ENCODE measurements at regions not wholly inside any gene's neighbourhood (a gene's known extent, or its start where the extent isn't known, plus 50 kb on each side); places are given as distances from the start of the nearest gene placed in this dataset.

- intact Hi-C loops (cut with DNase I), result loop anchor here (10.0 kb wide), 1 partner anchor 375 kb away; no protein-coding TSS in a partner anchor
- no peak for DNase-seq
- no peak for TF ChIP-seq CTCF (IDR thresholded peaks at IDR 0.05; ENCODE audit: borderline replicate concordance, extremely low read depth, insufficient read depth)
- Histone ChIP-seq H3K27me3 (ENCODE audit: control insufficient read depth, insufficient read depth, low read length) (no peaks in the 10 kb centered on the region), H3K9me3 (ENCODE audit: control insufficient read depth in 2 of 3, insufficient read depth in 1 of 3, low read length in 3 of 3) (no peaks in the 10 kb centered on the region), H3K27ac (ENCODE audit: low read depth in 2 of 2, low read length in 2 of 2) (no peak overlapping the region), H3K9ac (ENCODE audit: low read length in 3 of 3) (no peak overlapping the region), H3K36me3 (ENCODE audit: control insufficient read depth in 2 of 3, insufficient read depth in 3 of 3, low read length in 3 of 3) (no peaks in the 10 kb centered on the region), H3K4me1 (ENCODE audit: control insufficient read depth in 2 of 3, insufficient read depth in 2 of 3, low read depth in 1 of 3, low read length in 3 of 3) (no peaks in the 10 kb centered on the region), H3K4me3 (ENCODE audit: low read length in 3 of 3) (no peak overlapping the region)
- no peak for FAIRE-seq
These were observed 80.4 kb upstream of the EEA1 start for GRCh38 chr12:93009533-93009932.

- H3K36me3 ChIP-seq (ENCODE audit: control insufficient read depth in 2 of 3, insufficient read depth in 3 of 3, low read length in 3 of 3), result no peaks in the 10 kb centered on the region
- TF ChIP-seq CTCF (IDR thresholded peaks at IDR 0.05; ENCODE audit: borderline replicate concordance, extremely low read depth, insufficient read depth), result no peak
- H3K4me3 ChIP-seq (ENCODE audit: low read length in 3 of 3), result no peak overlapping the region
- no peak overlapping the region for H3K27ac ChIP-seq (ENCODE audit: low read depth in 2 of 2, low read length in 2 of 2)
- no peaks in the 10 kb centered on the region for H3K4me1 ChIP-seq (ENCODE audit: control insufficient read depth in 2 of 3, insufficient read depth in 2 of 3, low read depth in 1 of 3, low read length in 3 of 3)
- no peaks in the 10 kb centered on the region for H3K27me3 ChIP-seq (ENCODE audit: control insufficient read depth, insufficient read depth, low read length)
- FAIRE-seq (no peak), DNase-seq (no peak)
- no peak overlapping the region for H3K9ac ChIP-seq (ENCODE audit: low read length in 3 of 3)
- H3K9me3 ChIP-seq (ENCODE audit: control insufficient read depth in 2 of 3, insufficient read depth in 1 of 3, low read length in 3 of 3), result no peaks in the 10 kb centered on the region
- intact Hi-C loops (cut with DNase I), result no loop called here
These were observed 81.4 kb upstream of the EEA1 start for GRCh38 chr12:93010461-93010860.

GRCh38 chr12:93011100-93011499 is 82.0 kb upstream of the EEA1 start:
- no peak overlapping the region for H3K27ac ChIP-seq (ENCODE audit: low read depth in 2 of 2, low read length in 2 of 2)
- H3K9me3 ChIP-seq (ENCODE audit: control insufficient read depth in 2 of 3, insufficient read depth in 1 of 3, low read length in 3 of 3), result no peaks in the 10 kb centered on the region
- peaks cover 2 to 3% (median 3%) of the 10 kb centered on the region in 3 donors for H3K4me1 ChIP-seq (ENCODE audit: control insufficient read depth in 2 of 3, insufficient read depth in 2 of 3, low read depth in 1 of 3, low read length in 3 of 3)
- H3K4me3 ChIP-seq (ENCODE audit: low read length in 3 of 3), result no peak overlapping the region
- TF ChIP-seq CTCF (IDR thresholded peaks at IDR 0.05; ENCODE audit: borderline replicate concordance, extremely low read depth, insufficient read depth), result no peak
- no peak for DNase-seq
- no peaks in the 10 kb centered on the region for H3K27me3 ChIP-seq (ENCODE audit: control insufficient read depth, insufficient read depth, low read length)
- H3K36me3 ChIP-seq (ENCODE audit: control insufficient read depth in 2 of 3, insufficient read depth in 3 of 3, low read length in 3 of 3), result no peaks in the 10 kb centered on the region
- FAIRE-seq, result no peak
- no peak overlapping the region for H3K9ac ChIP-seq (ENCODE audit: low read length in 3 of 3)
- intact Hi-C loops (cut with DNase I), result no loop called here

Data from kidney (tissue), 13 donors.